Glomerular visceral epithelial cell (primary cell): ENCODE measurements at regions not wholly inside any gene's neighbourhood (a gene's known extent, or its start where the extent isn't known, plus 50 kb on each side); places are given as distances from the start of the nearest gene placed in this dataset.
"Not testable (repeated sequence)": the region's sequence is repeated elsewhere in the genome, so short reads cannot be mapped to it uniquely, and the experiment has no call there.

Experiments used
- DNase-seq: peaks from one replicate; pipeline ENCODE4 v3.0.0-alpha.2; 2016; ENCODE audit errors: extremely low spot score

DNA sequence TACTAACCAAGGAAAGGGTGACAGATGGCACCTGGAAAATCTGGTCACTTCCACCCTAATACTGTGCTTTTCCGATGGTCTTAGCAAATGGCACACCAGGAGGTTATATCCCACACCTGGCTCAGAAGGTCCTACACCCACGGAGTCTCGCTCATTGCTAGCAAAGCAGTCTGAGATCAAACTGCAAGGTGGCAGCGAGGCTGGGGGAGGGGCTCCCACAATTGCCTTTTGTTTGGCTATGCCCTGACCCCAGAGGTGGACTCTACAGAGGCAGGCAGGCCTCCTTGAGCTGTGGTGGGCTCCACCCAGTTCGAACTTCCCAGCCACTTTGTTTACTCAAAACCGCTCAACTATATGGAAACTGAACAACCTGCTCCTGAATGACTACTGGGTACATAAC lies 50.3 kb upstream of the UGT2B15 start:
- DNase-seq: not testable (repeated sequence)

- DNase-seq: no peak
Measured at GRCh38 chr4:68724426-68724825, 54.0 kb upstream of the UGT2B15 start.

GRCh38 chr4:68724922-68725321 lies 54.5 kb upstream of the UGT2B15 start:
- DNase-seq: no peak

GRCh38 chr4:68732653-68733466 lies 62.4 kb upstream of the UGT2B15 start:
- peak; percentile 10 for DNase-seq

DNA sequence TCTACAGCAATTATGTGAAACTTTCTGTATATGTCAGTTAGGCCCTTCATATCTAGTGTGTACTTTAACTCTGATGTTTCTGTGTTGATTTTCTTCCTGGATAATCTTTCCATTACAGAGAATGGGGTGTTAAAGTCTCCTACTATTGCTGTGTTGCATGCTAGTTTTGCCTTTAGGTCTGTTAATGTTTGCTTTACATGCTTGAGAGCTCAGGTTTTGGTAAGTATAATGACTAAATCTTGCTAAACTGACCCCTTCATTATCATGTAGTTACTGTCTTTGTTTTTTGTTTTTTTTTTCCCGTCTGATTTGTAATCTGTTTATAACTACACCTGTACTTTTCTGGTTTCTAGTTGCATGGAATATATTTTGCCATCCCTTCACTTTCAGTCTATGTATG lies 63.6 kb upstream of the UGT2B15 start:
- no peak for DNase-seq

GRCh38 chr4:68735106-68735505 lies 64.7 kb upstream of the UGT2B15 start:
- DNase-seq: no peak

DNA sequence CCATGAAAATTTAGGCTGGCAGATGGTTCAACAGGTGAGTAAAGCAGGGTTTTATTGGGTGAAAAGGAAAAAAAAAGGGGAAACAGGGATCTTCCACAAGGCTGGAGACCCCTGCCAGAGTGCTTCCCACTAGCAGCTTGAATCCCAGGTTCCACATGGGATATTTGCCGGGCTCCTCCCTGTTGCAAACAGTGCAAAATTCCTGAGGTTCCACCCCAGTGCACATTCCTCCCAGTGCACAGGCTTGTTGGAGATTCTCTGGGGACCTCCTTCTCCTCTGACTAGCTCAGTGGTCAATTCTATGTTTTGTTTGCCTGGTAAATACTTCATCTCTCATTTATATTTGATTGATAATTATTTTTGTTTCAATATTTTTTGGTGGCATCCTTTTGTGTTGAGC lies 66.4 kb upstream of the UGT2B15 start:
- DNase-seq: peak; percentile 3

GRCh38 chr4:68738036-68738435 lies 67.6 kb upstream of the UGT2B15 start:
- no peak for DNase-seq

GRCh38 chr4:68744368-68744767 lies 71.4 kb upstream of the UGT2B10 start:
- no peak for DNase-seq

DNA sequence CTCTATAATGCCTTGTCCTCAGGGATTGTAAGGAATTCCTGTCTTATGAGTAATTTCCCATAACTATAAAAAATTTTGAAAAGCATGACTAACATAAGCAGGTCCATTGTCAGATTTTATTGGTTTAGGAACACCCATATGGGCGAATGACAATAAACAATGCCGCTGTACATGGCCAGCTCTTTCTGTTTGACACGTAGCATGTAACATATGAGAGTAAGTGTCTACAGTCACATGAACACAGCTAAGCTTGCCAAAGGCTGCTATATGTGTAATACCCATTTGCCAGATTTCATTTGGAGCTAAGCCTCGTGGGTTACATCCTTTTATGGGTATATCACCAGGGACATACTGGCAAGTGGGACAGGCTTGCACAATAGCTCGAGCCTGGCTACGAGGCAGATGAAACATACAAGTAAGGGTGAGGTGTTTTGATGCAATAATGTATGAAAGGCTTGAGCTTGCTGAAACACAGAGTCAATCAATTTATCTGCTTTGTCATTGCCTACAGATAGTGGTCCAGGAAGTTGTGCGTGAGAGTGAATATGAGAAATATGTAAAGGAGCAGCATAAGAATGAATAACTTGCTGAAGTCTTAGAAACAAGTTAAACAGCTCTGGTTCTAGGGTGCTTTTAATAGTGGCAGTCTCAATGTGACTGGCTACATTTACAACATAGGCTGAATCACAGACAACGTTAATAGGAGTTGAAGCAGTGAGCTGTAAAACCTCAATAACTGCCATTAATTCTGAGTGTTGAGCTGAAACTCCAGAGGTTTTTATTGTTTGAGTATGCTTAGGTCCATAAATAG lies 67.4 kb upstream of the UGT2B10 start:
- peak; percentile 62 for DNase-seq

- DNase-seq: no peak
Measured at GRCh38 chr4:68750555-68750954, 65.2 kb upstream of the UGT2B10 start.

DNA sequence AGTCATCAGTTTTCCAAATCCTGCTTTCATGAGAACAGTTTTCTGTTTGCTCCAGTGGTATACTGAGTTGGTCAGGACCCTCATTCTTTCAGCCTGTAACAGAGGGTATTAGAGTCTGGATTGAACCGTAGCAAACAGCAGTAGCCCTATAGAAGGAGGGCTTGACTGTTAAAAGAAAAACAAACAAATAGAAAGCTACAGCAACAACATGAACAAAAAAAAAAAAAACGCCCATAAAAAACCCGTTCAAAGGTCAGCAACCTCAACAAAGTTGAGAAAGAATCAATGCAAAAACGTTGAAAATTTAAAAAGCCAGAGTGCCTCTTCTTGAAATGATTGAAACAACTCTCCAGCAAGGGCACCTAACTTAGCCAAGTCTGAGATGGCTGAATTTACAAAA lies 64.7 kb upstream of the UGT2B10 start:
- no peak for DNase-seq

- DNase-seq: no peak
Measured at GRCh38 chr4:68765876-68766275, 49.9 kb upstream of the UGT2B10 start.
